ENCODE measurements at regions not wholly inside any gene's neighbourhood (a gene's known extent, or its start where the extent isn't known, plus 50 kb on each side); places are given as distances from the start of the nearest gene placed in this dataset.

- H3K4me1 Mint-ChIP-seq (ENCODE audit: unreplicated experiment), result no peaks in the 10 kb centered on the region
- peaks cover 13% of the 10 kb centered on the region for H3K9me3 Mint-ChIP-seq
- H3K27me3 Mint-ChIP-seq, result peaks cover 10% of the 10 kb centered on the region
- DNase-seq (ENCODE audit: extremely low spot score, unreplicated experiment), result no peak
- no peak overlapping the region for H3K4me3 Mint-ChIP-seq
- no peak overlapping the region for H3K27ac Mint-ChIP-seq
- no peak for TF ChIP-seq CTCF (conservative IDR thresholded peaks at IDR 0.05)
- H3K36me3 Mint-ChIP-seq, result no peaks in the 10 kb centered on the region
Measured at GRCh38 chr14:71863766-71864165, 68.5 kb upstream of the RGS6 start.

Data from type B pancreatic cell (in vitro differentiated cells).